ENCODE measurements at regions not wholly inside any gene's neighbourhood (a gene's known extent, or its start where the extent isn't known, plus 50 kb on each side); places are given as distances from the start of the nearest gene placed in this dataset.

DNA sequence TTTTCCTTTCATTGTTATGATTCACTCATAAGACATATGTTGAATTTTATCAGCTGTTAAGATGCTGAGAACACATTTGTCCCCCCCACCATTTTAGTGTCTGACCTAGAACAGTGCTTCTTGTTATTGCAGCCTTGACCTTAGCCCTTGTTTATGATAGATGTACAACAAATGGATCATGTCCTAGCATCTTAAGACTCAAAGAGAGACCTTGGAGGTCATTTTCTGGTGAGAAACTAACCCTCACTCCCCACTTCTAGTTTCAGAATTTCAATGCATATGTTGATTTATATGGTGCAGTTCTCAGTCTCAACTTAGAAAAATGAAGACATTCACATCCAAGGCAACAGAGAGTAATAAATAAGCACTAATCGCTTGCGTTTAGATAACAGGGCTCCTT, 391.2 kb downstream of the AEBP2 start:
- TF ChIP-seq, protein P1, sequence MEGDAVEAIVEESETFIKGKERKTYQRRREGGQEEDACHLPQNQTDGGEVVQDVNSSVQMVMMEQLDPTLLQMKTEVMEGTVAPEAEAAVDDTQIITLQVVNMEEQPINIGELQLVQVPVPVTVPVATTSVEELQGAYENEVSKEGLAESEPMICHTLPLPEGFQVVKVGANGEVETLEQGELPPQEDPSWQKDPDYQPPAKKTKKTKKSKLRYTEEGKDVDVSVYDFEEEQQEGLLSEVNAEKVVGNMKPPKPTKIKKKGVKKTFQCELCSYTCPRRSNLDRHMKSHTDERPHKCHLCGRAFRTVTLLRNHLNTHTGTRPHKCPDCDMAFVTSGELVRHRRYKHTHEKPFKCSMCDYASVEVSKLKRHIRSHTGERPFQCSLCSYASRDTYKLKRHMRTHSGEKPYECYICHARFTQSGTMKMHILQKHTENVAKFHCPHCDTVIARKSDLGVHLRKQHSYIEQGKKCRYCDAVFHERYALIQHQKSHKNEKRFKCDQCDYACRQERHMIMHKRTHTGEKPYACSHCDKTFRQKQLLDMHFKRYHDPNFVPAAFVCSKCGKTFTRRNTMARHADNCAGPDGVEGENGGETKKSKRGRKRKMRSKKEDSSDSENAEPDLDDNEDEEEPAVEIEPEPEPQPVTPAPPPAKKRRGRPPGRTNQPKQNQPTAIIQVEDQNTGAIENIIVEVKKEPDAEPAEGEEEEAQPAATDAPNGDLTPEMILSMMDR (IDR thresholded peaks at IDR 0.05; ENCODE audit: low read depth, low read length, poor library complexity, severe bottlenecking) = no peak
- no peak for TF ChIP-seq EZH2phosphoT487 (IDR thresholded peaks at IDR 0.05; ENCODE audit: borderline replicate concordance, low read length)
